Right atrium auricular region (tissue), 2 donors: ENCODE measurements at regions not wholly inside any gene's neighbourhood (a gene's known extent, or its start where the extent isn't known, plus 50 kb on each side); places are given as distances from the start of the nearest gene placed in this dataset.

ENCODE experiments used
- DNase-seq: peaks from one replicate; pipeline ENCODE4 v3.0.0-alpha.2; 2019; ENCODE audit warnings: low spot score
- H3K27ac ChIP-seq, 2 donors: fragments of 200-600 bp; sonication (generic); 1 replicate in 1 of 2; 2 replicates in 1 of 2; pipeline ENCODE4 v1.5.1; 2016 to 2019
- H3K27me3 ChIP-seq, 2 donors: fragments of 200-600 bp; sonication (generic); one replicate each; pipeline versions ENCODE4 v1.5.1 to v1.6.0; 2017 to 2019
- H3K36me3 ChIP-seq: fragments of 200-600 bp; sonication (generic); one replicate; pipeline ENCODE4 v1.5.1; 2016
- H3K4me1 ChIP-seq, 2 donors: fragments of 200-600 bp; sonication (generic); one replicate each; pipeline versions ENCODE4 v1.5.1 to v1.6.0; 2017 to 2019
- H3K4me3 ChIP-seq, 2 donors: fragments of 200-600 bp; sonication (generic); 1 replicate in 1 of 2; 2 replicates in 1 of 2; pipeline ENCODE4 v1.5.1; 2017 to 2019; ENCODE audit warnings: mild to moderate bottlenecking in 1 of 2, moderate library complexity in 1 of 2
- H3K9me3 ChIP-seq, 2 donors: fragments of 200-600 bp; sonication (generic); one replicate each; pipeline ENCODE4 v1.5.1; 2019
- TF ChIP-seq, protein P1 (sequence below), 2 donors: fragments of 200-600 bp; sonication (generic); IDR thresholded peaks; one replicate each; pipeline ENCODE4 v1.5.1; 2019; ENCODE audit warnings: antibody characterized with exemption in 2 of 2

DNA sequence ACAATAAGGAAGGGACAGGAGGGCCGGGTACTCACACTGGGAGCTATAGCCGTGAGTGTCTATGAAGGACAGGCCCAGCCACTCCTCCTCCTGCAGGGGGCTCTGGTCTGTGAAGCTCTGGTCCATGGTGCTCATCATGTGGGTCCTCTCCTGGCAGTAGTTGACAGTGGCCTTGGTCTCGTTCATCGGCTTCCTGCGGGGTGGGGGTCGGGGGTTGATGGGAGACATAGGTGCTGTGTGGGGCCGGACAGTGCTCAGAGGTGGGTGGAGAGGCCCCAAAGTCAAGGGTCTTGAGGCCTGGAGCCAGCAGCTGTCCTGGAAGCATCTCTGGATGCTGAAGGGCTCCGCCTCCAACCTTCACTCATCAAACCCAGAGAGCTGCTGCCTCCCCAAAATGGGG lies 260.4 kb downstream of the PTPRU start:
- H3K4me3 ChIP-seq, result no peak overlapping the region

DNA sequence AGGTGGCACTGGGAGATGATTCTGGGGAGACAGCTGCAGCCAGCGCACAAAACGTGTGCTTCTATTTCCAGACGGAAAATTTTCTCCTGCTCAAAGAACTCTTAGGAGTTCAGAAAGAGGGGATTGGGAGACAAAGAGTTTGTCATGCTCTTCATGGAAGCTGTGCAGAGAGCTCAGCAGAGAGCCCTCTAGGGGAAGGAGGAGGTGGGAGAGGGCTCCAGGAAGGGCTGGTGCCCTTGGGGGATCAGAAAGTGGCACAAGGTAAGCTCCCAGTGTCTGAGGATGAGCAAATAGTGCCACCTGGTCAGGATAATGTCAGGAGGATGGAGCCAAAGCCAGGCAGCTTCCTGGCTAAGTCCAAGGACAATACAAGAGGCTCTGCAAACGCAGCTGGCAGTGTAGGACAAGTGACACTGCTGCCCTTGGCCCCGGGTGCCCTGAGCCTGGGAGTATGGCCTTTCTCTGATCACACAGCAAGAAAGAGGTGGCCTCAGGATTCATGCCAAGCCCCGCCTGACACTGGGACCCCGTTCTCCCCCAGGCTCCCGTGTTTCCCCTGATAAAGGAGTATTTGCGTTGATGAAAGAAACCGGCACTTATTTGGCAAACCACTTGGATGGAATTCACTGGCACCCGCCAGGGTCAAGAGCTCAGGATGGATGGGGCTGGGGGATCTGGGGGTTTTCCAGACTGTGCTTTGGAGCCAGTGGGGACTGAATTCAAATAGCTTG lies 254.0 kb downstream of the PTPRU start:
- H3K36me3 ChIP-seq, result no peaks in the 10 kb centered on the region
- DNase-seq, result peak; percentile 54
- TF ChIP-seq, protein P1, sequence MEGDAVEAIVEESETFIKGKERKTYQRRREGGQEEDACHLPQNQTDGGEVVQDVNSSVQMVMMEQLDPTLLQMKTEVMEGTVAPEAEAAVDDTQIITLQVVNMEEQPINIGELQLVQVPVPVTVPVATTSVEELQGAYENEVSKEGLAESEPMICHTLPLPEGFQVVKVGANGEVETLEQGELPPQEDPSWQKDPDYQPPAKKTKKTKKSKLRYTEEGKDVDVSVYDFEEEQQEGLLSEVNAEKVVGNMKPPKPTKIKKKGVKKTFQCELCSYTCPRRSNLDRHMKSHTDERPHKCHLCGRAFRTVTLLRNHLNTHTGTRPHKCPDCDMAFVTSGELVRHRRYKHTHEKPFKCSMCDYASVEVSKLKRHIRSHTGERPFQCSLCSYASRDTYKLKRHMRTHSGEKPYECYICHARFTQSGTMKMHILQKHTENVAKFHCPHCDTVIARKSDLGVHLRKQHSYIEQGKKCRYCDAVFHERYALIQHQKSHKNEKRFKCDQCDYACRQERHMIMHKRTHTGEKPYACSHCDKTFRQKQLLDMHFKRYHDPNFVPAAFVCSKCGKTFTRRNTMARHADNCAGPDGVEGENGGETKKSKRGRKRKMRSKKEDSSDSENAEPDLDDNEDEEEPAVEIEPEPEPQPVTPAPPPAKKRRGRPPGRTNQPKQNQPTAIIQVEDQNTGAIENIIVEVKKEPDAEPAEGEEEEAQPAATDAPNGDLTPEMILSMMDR (IDR thresholded peaks at IDR 0.05), result no peak
- H3K27me3 ChIP-seq, result no peaks in the 10 kb centered on the region
- peaks cover 0 to 12% of the 10 kb centered on the region in 2 donors for H3K9me3 ChIP-seq
- H3K4me1 ChIP-seq, result no peaks in the 10 kb centered on the region
- H3K4me3 ChIP-seq, result no peak overlapping the region
- H3K27ac ChIP-seq, result no peak overlapping the region

More for the DNA sequence above, 260.4 kb downstream of the PTPRU start:
- TF ChIP-seq, protein P1 (IDR thresholded peaks at IDR 0.05), result no peak
- no peak for DNase-seq
- Histone ChIP-seq H3K27me3 (no peaks in the 10 kb centered on the region), H3K27ac (no peak overlapping the region), H3K4me1 (no peaks in the 10 kb centered on the region), H3K9me3 (peaks cover 0 to 27% of the 10 kb centered on the region in 2 donors), H3K36me3 (no peaks in the 10 kb centered on the region)

DNA sequence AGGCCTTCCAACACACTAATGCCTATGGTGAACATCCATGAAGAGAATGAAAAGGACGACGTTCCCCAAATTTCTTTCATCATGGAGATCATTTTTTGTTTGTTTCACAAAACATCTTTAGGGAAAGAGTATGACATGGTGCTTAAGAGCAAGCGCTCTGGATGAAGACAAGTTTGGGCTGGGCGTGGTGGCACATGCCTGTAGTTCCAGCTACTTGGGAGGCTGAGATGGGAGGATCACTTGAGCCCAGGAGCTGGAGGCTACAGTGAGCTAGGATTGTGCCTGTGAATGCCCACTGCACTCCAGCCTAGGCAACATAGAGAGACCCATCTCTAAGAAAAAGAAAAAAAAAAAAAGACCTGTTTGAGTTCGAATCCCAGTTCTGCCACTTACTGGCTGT lies 253.1 kb downstream of the PTPRU start:
- Histone ChIP-seq H3K36me3 (no peaks in the 10 kb centered on the region), H3K27me3 (no peaks in the 10 kb centered on the region), H3K4me1 (no peaks in the 10 kb centered on the region), H3K9me3 (peaks cover 0 to 3% of the 10 kb centered on the region in 2 donors), H3K27ac (no peak overlapping the region), H3K4me3 (no peak overlapping the region)
- TF ChIP-seq, protein P1 (IDR thresholded peaks at IDR 0.05), result no peak
- DNase-seq, result peak; percentile 18

DNA sequence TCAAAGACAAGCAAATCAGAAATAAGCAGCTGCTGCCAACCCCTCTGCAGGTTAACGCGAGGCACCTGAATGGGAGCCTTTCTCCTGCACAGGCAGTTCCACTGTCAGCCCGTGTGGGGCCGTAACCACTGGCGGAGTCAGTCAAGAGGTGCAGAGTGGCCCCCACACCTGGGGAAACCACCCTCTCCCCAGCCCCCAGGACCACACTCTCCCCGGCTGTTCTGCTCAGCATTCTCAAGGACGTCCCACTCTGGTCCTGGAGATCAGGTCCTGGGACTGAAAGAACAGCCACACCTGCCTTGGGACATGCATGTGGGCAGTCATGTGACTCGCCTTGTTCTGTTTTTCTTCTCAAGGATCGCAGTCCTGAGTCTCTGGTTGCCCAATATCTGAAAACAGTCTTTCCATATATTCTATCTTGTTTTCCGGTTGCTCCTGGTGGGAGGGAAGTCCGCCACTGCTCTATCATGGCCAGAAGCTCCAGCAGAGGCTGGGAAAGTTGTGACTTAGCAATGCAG lies 252.5 kb downstream of the PTPRU start:
- no peaks in the 10 kb centered on the region for H3K9me3 ChIP-seq
- no peaks in the 10 kb centered on the region for H3K36me3 ChIP-seq
- H3K27me3 ChIP-seq, result no peaks in the 10 kb centered on the region
- no peaks in the 10 kb centered on the region for H3K4me1 ChIP-seq
- H3K27ac ChIP-seq, result no peak overlapping the region
- peak; percentile 48 for DNase-seq
- TF ChIP-seq, protein P1 (IDR thresholded peaks at IDR 0.05), result no peak
- no peak overlapping the region for H3K4me3 ChIP-seq

DNA sequence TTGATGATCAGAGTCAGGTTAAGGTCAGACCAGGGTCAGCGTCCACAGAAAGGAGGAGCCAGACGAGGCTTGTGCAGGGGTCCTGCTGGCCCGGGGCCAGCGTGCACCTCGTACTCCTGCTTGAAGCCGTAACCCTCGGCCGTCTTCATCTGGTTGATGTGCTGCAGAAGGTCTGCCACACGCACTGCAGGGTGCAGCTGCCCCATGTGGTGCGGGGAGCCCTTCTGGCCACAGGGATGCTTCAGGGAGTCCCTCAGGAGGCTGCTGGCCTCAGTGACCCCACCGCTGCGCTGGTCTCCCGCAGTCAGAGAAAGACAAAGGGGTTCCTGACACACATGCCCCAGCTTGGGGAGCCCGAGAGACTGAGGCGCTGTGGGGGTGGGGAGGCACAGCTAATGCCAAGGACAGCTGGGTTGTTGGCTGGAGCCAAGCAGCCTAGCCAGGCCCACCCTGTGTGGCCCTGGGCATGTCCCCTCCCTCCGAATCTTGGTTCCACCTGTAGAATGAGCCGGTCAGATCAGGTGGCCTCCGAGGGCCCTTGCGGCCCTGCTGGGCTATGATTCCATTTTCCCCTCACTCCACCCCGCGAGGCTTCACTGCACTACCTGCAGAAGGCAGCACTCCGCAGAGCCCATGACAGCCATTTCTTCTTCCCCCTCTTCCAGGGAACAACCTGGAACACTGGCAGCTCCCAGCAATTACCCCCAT lies 251.9 kb downstream of the PTPRU start:
- no peaks in the 10 kb centered on the region for H3K36me3 ChIP-seq
- H3K4me3 ChIP-seq, result no peak overlapping the region
- TF ChIP-seq, protein P1 (IDR thresholded peaks at IDR 0.05), result no peak
- no peaks in the 10 kb centered on the region for H3K27me3 ChIP-seq
- H3K9me3 ChIP-seq, result no peaks in the 10 kb centered on the region
- no peaks in the 10 kb centered on the region for H3K4me1 ChIP-seq
- H3K27ac ChIP-seq, result no peak overlapping the region
- peak; percentile 30 for DNase-seq
